Neural progenitor cell (in vitro differentiated cells): ENCODE measurements at regions not wholly inside any gene's neighbourhood (a gene's known extent, or its start where the extent isn't known, plus 50 kb on each side); places are given as distances from the start of the nearest gene placed in this dataset.

ENCODE experiments used
- DNase-seq: peaks from one replicate; pipeline ENCODE4 v3.0.0-alpha.2; 2016; ENCODE audit warnings: low spot score
- H2AFZ ChIP-seq: fragments of 200-600 bp; sonication (generic); replicated peaks from 2 replicates; pipeline ENCODE4 v1.6.1; 2016; ENCODE audit warnings: antibody characterized with exemption
- H3F3A ChIP-seq: fragments of 200-600 bp; sonication (generic); 2 replicates; pipeline ENCODE4 v1.6.1; 2016; ENCODE audit warnings: antibody characterized with exemption, low read depth
- H3K27ac ChIP-seq: fragments of 200-600 bp; sonication (generic); 2 replicates; pipeline ENCODE4 v1.5.1; 2016; ENCODE audit warnings: mild to moderate bottlenecking
- H3K27me3 ChIP-seq: fragments of 200-600 bp; sonication (generic); 2 replicates; pipeline ENCODE4 v1.6.1; 2016; ENCODE audit warnings: mild to moderate bottlenecking, moderate library complexity
- H3K36me3 ChIP-seq: fragments of 200-600 bp; sonication (generic); 2 replicates; pipeline ENCODE4 v1.5.1; 2016
- H3K4me1 ChIP-seq: fragments of 200-600 bp; sonication (generic); 2 replicates; pipeline ENCODE4 v1.6.1; 2016; ENCODE audit warnings: mixed run types
- H3K4me2 ChIP-seq: fragments of 200-600 bp; sonication (generic); 2 replicates; pipeline ENCODE4 v1.6.1; 2016
- H3K4me3 ChIP-seq: fragments of 200-600 bp; sonication (generic); 2 replicates; pipeline ENCODE4 v1.5.1; 2016
- H3K79me2 ChIP-seq: fragments of 200-600 bp; sonication (generic); 2 replicates; pipeline ENCODE4 v1.6.1; 2016; ENCODE audit warnings: low read depth
- H3K9ac ChIP-seq: fragments of 200-600 bp; sonication (generic); 2 replicates; pipeline ENCODE4 v1.6.1; 2016
- H3K9me3 ChIP-seq: fragments of 200-600 bp; sonication (generic); 2 replicates; pipeline ENCODE4 v1.5.1; 2016; ENCODE audit warnings: low read depth
- H4K20me1 ChIP-seq: fragments of 200-600 bp; sonication (generic); 2 replicates; pipeline ENCODE4 v1.6.1; 2016; ENCODE audit warnings: low read depth
- H3K27ac Mint-ChIP-seq: 3 replicates; pipeline ENCODE4 v1.8.0; 2021; ENCODE audit warnings: mixed read lengths
- H3K27me3 Mint-ChIP-seq: 2 replicates; pipeline ENCODE4 v1.8.0; 2022; ENCODE audit warnings: low read depth, mild to moderate bottlenecking, inconsistent platforms, moderate library complexity, mixed read lengths; ENCODE audit not compliant: insufficient read depth
- H3K36me3 Mint-ChIP-seq: 3 replicates; pipeline ENCODE4 v1.8.0; 2021; ENCODE audit warnings: mixed read lengths
- H3K4me1 Mint-ChIP-seq: 3 replicates; pipeline ENCODE4 v1.8.0; 2021; ENCODE audit warnings: mixed read lengths
- H3K4me3 Mint-ChIP-seq: 3 replicates; pipeline ENCODE4 v1.8.0; 2021; ENCODE audit warnings: mild to moderate bottlenecking, moderate library complexity, mixed read lengths
- H3K9me3 Mint-ChIP-seq: 3 replicates; pipeline ENCODE4 v1.8.0; 2020; ENCODE audit warnings: mixed read lengths
- CTCF ChIP-seq: fragments of 200-600 bp; sonication (generic); IDR thresholded peaks from 2 replicates; pipeline ENCODE4 v1.5.1; 2017; ENCODE audit warnings: antibody characterized with exemption, mild to moderate bottlenecking
- EZH2 ChIP-seq: fragments of 200-600 bp; sonication (generic); IDR thresholded peaks from 2 replicates; pipeline ENCODE4 v1.6.1; 2017; ENCODE audit warnings: antibody characterized with exemption, mild to moderate bottlenecking, moderate library complexity
- EZH2phosphoT487 ChIP-seq: fragments of 200-600 bp; sonication (generic); IDR thresholded peaks from 2 replicates; pipeline ENCODE4 v1.6.1; 2017; ENCODE audit warnings: antibody characterized with exemption

DNA sequence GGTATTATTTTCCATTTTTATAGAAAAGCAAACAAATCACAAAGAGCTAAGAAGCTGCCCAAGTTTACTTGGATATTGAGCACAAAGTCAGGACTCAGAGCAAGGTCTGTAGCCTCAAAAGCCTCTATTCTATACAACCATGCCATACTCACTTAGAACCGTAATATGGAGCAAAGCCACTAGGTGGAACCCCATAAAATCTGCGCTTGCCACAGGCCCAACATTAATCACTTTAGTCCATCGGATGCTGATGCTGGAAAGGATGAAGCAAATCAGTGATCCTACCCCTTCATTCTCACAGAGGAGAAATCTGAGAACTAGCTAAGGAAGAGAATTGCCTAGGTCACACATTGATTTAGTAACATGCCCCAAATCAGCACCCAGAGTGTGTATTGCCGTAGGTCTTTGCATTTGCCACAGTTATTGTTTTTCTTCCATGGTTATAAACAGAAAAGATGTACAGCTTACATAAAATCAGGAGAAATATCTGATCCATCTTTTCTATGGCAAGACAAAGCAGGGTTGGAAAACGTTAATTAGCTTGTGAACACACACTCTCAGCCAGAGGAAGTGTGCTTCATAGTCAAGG, 56.7 kb upstream of the RAB38 start:
- Mint-ChIP-seq H3K27me3 (no peaks in the 10 kb centered on the region), H3K4me1 (no peaks in the 10 kb centered on the region), H3K27ac (no peak overlapping the region), H3K9me3 (peaks cover 25% of the 10 kb centered on the region), H3K4me3 (no peak overlapping the region), H3K36me3 (peaks cover 5% of the 10 kb centered on the region)
- H3K4me3 ChIP-seq, result no peak overlapping the region
- H3K9me3 ChIP-seq, result peaks cover 8% of the 10 kb centered on the region
- no peaks in the 10 kb centered on the region for H3K79me2 ChIP-seq
- no peaks in the 10 kb centered on the region for H4K20me1 ChIP-seq
- no peak overlapping the region for H3K27ac ChIP-seq
- H3K4me1 ChIP-seq, result no peaks in the 10 kb centered on the region
- DNase-seq, result peak; percentile 48
- H3K36me3 ChIP-seq, result no peaks in the 10 kb centered on the region
- no peaks in the 10 kb centered on the region for H3F3A ChIP-seq
- TF ChIP-seq EZH2phosphoT487 (no peak), EZH2 (no peak), CTCF (peak; percentile 65)
- H3K27me3 ChIP-seq, result no peaks in the 10 kb centered on the region
- peak overlapping the region; percentile 36 for H2AFZ ChIP-seq
- no peak overlapping the region for H3K9ac ChIP-seq
- no peak overlapping the region for H3K4me2 ChIP-seq

- Histone ChIP-seq H3K27ac (no peak overlapping the region), H3K36me3 (no peaks in the 10 kb centered on the region), H4K20me1 (no peaks in the 10 kb centered on the region), H2AFZ (no peak overlapping the region), H3K4me2 (no peak overlapping the region), H3K79me2 (no peaks in the 10 kb centered on the region), H3K4me1 (no peaks in the 10 kb centered on the region), H3K27me3 (no peaks in the 10 kb centered on the region), H3F3A (no peaks in the 10 kb centered on the region), H3K9me3 (peaks cover 19% of the 10 kb centered on the region), H3K9ac (no peak overlapping the region), H3K4me3 (no peak overlapping the region)
- TF ChIP-seq EZH2phosphoT487, result no peak
- no peak for TF ChIP-seq CTCF
- no peak for TF ChIP-seq EZH2
- Mint-ChIP-seq H3K27me3 (no peaks in the 10 kb centered on the region), H3K36me3 (peaks cover 6% of the 10 kb centered on the region), H3K4me3 (no peak overlapping the region), H3K27ac (no peak overlapping the region), H3K9me3 (peaks cover 44% of the 10 kb centered on the region), H3K4me1 (no peaks in the 10 kb centered on the region)
- DNase-seq, result no peak
Measured at GRCh38 chr11:88229303-88229702, 54.1 kb upstream of the RAB38 start.
